ENCODE measurements at regions not wholly inside any gene's neighbourhood (a gene's known extent, or its start where the extent isn't known, plus 50 kb on each side); places are given as distances from the start of the nearest gene placed in this dataset.

DNA sequence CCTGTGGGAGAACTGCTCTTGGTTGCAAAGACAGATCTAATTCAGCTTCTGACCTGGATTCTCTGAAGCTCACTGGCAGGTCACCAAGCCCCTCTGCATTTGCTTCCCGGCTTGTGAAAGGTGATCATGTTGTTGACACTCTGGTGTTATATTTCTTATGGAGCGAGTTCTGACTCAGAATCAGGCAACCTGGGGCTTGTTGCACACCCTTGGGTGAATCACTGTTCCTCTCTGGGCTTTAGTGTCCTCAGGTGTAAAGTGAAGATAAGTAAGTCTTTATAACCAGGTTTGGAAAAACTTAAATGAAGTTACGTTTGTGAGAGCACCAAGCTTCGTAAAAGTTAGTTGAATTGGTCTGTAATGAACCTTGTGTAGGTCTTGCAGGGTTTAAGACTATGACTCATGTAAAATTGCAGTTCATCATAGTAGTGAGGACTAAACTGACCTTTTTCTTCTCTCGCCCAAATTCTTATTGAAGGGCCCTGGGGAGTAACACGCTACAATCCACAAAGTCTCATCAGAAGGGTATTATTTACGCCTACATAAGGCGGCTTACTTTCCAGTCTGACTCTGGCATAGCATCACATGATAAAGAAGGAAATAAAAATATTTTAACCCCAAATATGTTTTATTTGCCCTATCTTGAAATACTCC lies 218.6 kb downstream of the TMEM38B start:
- no peak for DNase-seq (ENCODE audit: low read depth in 2 of 2)

- DNase-seq (ENCODE audit: low read depth in 2 of 2) = no peak
These were observed 226.9 kb downstream of the TMEM38B start for GRCh38 chr9:105921057-105921726.

- no peak for DNase-seq (ENCODE audit: low read depth in 2 of 2)
These were observed 234.1 kb downstream of the TMEM38B start for GRCh38 chr9:105928416-105928815.

DNA sequence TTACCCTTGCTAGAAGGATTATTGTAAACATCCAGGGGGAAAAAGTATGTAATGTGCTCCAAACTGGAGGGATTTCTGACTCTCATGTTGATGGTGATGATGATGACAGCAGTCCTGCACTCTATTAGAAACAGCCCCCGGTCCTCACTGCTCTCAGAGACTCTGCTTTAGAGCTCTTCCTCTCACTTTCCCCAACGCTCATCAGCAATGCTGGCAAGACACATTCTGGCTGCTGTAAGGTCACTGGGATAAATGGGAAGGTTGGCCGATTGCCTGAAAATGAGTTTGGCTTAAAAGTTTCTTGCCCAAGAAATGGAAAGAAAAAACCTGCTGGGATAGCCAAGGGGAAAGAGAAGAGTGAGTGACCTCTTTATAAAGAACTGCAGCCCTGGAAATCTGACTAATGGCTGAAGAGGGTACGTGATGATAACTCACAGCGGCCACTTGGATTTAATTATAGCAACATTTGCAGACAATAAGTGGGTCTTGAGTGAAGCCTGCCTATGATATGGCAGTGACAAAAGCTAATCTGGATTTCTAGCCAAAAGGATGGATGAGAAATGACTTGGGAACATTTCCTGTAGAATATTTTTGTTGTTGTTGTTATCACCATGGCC lies 235.8 kb downstream of the TMEM38B start:
- no peak for DNase-seq (ENCODE audit: low read depth in 2 of 2)

DNA sequence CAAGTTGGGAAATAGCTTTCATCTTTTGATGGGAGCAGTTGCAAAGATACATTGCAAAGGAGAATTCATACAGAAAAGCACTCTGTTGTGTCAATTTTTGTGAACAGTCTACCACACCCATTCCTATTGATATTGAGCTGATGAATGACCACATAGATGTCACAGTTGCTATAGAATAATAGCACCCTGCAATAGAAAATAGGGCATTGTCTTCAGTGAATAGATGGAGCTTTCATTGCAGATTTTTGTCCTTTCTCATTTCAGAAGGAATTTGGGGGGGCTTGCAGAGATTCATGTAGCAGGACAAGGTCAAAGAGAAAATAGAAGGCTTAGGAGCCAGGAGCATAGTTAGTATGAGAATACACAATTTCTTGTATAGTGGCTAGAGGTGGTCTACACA lies 237.9 kb downstream of the TMEM38B start:
- DNase-seq (ENCODE audit: low read depth in 2 of 2) = no peak

DNA sequence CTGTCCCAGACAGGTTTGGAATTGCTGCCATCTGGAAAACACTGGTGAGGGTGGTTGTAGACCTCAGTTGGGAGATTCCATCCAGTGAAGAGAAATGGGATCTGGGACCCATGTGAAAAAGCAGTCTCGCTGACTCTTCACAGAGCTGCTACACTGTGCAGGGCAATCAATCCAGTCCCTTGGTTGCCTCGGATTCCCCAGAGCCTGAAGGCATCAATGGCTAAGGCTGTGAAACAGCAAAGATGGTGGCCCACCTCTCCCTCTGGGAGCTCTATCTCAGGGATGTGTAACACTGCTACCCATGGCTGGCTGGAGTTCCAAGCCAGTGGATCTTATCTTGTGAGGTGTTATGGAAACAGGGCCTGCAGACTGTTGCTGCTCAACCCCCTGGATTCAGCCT lies 256.1 kb downstream of the TMEM38B start:
- no peak for DNase-seq (ENCODE audit: low read depth in 2 of 2)

DNA sequence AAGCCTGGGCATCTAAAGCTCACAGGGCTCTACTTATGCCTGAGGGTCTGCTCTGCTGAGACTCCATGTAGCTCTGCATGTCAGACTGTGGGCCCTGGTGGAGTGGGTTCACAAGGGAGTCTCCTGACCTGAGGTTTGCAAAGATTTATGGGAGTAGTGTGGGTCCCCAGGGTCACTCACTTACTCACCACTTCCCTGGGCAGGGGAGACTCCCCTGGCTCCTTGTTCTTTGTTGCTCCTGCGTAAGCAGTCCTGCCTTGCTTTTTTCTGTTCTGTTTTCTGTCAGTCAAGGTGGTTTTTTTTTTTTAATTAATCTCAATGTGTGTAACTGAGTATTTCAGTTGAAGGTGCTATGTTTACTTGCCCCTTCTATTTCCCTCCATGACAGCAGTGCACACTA lies 256.6 kb downstream of the TMEM38B start:
- DNase-seq (ENCODE audit: low read depth in 2 of 2) = no peak

- no peak for DNase-seq (ENCODE audit: low read depth in 2 of 2)
These were observed 260.2 kb downstream of the TMEM38B start for GRCh38 chr9:105954517-105954916.

DNA sequence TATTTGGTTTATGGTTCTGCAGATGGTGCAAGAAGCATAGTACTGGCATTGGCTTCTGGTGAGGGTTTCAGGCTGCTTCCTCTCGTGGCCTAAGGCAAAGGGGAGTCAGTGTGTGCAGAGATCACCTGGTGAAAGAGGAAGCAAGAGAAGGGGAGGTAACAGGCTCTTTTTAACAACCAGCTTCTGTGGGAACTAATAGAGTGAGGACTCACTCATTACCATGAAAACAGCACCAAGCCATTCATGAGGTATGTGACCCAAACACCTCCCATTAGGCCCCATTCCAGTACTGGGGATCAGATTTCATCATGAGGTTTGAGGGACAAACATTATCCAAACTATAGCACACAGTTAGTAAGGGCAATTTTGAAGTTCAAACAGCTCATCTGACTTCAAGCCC lies 263.5 kb downstream of the TMEM38B start:
- no peak for DNase-seq (ENCODE audit: low read depth in 2 of 2)

DNA sequence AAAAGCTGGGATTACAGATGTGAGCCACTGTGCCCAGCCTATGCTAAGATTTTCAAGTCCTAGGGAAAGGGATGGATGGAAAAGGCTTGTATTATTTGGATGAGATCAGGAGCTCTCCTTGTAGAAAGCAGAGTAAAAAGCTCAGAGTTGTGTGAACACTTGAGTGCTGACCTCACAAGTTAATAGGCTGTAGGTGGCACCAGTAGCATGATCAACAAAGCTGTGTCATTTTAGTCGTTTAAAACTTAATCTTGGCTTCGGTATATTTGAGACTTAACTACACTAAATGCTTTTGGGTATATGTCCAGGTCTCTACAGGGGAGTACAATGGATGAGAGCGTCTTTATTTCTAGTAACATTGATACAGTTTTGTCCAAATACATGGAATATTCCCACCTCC lies 264.2 kb downstream of the TMEM38B start:
- DNase-seq (ENCODE audit: low read depth in 2 of 2) = no peak

DNA sequence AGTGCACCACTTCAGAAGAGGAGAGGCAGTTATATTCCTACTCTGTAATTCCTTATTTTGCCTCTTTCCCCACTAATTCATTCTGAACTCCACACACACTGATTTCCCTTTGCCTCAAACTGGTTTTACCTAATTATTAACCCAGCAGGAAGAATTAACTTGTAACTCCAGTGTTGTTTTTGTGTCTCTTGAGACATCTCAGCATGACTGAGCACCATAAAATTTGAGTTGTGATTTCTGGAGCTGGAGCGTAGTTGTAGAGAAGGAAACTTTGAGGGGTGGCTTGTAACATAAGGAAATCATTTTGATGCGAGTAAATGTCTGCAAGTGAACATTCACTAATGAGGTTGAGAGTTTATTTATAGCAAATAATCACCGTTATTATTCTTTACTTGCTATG lies 265.2 kb downstream of the TMEM38B start:
- no peak for DNase-seq (ENCODE audit: low read depth in 2 of 2)

- DNase-seq (ENCODE audit: low read depth in 2 of 2) = no peak
These were observed 269.2 kb downstream of the TMEM38B start for GRCh38 chr9:105963343-105964099.

DNA sequence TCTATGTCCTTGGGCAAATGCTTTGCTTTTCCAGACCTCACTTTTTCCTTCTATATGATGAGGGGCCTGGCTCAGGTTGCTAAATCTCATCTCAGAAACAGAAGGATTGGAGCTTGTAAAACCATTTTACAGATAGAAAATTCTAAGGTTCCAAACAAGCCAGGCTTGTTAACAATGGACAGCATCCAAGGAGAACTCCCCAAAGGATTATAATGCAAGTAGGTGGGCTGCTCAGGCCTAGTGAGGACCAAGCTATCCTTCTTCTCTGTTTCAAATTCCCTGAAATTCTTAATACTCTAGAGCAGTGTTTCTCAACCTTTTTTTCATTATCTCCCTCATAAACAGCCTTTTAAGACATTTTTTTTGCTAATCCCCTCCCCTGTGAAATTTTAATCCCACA lies 269.8 kb downstream of the TMEM38B start:
- DNase-seq (ENCODE audit: low read depth in 2 of 2) = no peak

DNA sequence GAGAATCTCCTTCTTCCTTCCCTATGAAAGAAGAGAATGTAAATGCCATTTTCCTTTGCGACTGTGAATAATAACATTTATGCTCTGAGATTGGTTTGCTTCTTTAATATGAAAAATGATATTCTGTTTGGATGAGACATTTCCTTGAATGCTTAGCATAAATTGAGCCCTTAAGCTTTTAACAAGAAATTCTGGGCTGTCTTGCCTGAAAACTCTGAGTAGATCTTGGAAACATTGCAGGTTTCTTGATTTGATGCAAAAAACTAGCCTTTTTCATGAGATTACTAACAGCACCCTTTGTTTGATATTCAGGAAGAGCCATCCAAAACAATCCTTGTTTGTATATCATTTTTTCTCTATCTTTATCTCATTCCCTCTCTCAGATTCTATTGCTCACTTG lies 272.5 kb downstream of the TMEM38B start:
- no peak for DNase-seq (ENCODE audit: low read depth in 2 of 2)

- DNase-seq (ENCODE audit: low read depth in 2 of 2) = no peak
These were observed 272.9 kb downstream of the TMEM38B start for GRCh38 chr9:105967248-105967647.

DNA sequence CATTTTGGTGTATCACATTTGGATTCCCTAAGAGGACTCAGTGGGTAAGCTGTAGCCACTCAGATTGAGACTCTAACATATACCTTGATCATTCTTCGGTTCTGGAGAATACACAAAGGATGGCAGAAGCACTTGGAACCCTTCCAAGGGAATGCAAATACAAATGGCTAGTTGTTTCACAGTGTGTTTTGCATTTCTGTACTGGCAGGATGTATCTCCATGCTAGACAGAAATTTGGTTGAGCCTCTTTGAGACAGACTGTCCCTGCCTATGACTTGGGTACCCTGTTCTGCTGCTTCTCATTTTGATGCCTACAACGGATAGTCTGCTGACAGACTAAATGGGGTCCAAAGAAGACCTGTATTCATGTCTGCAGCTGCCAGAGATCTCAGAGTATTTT lies 273.5 kb downstream of the TMEM38B start:
- DNase-seq (ENCODE audit: low read depth in 2 of 2) = no peak

- no peak for DNase-seq (ENCODE audit: low read depth in 2 of 2)
These were observed 274.6 kb downstream of the TMEM38B start for GRCh38 chr9:105968811-105969466.

GRCh38 chr9:105969636-105970035 lies 275.3 kb downstream of the TMEM38B start:
- no peak for DNase-seq (ENCODE audit: low read depth in 2 of 2)

DNA sequence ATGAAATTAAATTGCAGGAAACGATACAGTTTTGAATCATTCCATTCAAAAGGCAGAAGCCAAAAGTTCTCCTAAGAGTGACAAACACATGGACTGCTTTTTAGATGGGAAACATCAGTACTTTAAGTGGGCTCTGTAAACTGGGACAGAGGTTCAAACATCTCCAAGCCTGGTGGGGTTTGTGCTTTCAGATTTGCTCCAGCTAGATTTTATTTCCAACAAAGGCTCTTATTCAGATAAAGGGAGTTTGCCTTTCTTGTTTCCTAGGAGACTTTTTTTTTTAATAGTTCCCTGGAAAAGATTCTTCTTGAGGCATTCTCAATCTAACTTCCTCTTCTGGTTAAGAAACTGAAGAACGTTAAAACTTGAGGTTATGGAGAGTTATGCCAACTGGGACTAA lies 277.6 kb downstream of the TMEM38B start:
- DNase-seq (ENCODE audit: low read depth in 2 of 2) = no peak

DNA sequence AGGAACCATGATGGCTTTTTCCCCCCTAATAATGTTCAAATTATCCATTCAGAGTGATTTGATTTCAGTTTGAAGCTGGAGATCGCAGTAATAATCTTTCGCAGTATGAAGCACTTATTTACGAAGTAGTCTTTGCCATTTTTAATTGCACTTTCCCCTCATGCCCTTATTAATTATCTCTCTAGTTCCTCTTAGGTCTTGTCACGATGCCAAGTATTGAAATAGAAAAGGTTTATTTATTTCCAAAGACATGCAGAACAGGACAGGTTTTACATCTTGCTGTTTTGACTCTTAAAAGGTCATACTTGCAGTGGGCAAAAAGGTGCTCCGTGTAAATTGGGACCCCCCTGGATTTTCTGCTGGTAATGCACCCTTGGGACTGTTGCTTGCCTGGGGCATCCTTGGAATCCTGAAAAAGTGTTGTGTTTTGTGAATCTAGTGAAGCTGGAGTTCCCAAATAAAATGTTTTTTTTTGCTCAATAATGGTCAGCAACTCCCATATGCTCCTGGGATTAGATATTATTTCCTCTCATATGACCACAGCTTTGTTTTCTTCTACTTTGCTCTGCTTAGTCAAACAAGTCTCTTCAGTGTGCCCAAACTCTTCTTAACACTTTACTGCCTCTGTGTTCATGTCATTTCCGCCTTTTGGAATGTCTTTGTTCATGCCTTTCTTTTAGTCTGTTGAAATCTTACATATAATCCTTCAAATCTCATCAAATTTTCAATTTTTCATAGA lies 278.3 kb downstream of the TMEM38B start:
- DNase-seq (ENCODE audit: low read depth in 2 of 2) = no peak

- no peak for DNase-seq (ENCODE audit: low read depth in 2 of 2)
These were observed 279.6 kb downstream of the TMEM38B start for GRCh38 chr9:105973951-105974351.
